GM23338 (cell line): ENCODE measurements at regions not wholly inside any gene's neighbourhood (a gene's known extent, or its start where the extent isn't known, plus 50 kb on each side); places are given as distances from the start of the nearest gene placed in this dataset.

Source experiments
- ATAC-seq: fragments of 200-7000 bp; cut with Tn5 transposase; 3 replicates; pipeline ENCODE4 v1.9.1; 2020
- DNase-seq: peaks from one replicate; pipeline ENCODE4 v3.0.0-alpha.2; 2015; ENCODE audit warnings: low spot score
- H2AFZ ChIP-seq: fragments of 200-600 bp; sonication (generic); 2 replicates; pipeline ENCODE4 v1.8.0; 2016; ENCODE audit warnings: antibody characterized with exemption, mild to moderate bottlenecking, moderate library complexity
- H3F3A ChIP-seq: fragments of 200-600 bp; sonication (generic); replicated peaks from 2 replicates; pipeline ENCODE4 v1.8.0; 2017; ENCODE audit warnings: antibody characterized with exemption, mixed run types, low read depth
- H3K27ac ChIP-seq: fragments of 200-600 bp; sonication (generic); 2 replicates; pipeline ENCODE4 v1.6.1; 2016; ENCODE audit warnings: low read depth
- H3K27me3 ChIP-seq: fragments of 200-600 bp; sonication (generic); 2 replicates; pipeline ENCODE4 v1.8.0; 2016; ENCODE audit warnings: mild to moderate bottlenecking, mixed run types, moderate library complexity; ENCODE audit not compliant: insufficient read depth
- H3K36me3 ChIP-seq: fragments of 200-600 bp; sonication (generic); 2 replicates; pipeline ENCODE4 v1.8.0; 2016; ENCODE audit warnings: mild to moderate bottlenecking; ENCODE audit not compliant: insufficient read depth
- H3K4me1 ChIP-seq: fragments of 200-600 bp; sonication (generic); 2 replicates; pipeline ENCODE4 v1.8.0; 2016; ENCODE audit warnings: mild to moderate bottlenecking, moderate library complexity; ENCODE audit not compliant: insufficient read depth
- H3K4me2 ChIP-seq: fragments of 200-600 bp; sonication (generic); 2 replicates; pipeline ENCODE4 v1.7.1; 2017; ENCODE audit warnings: mixed run types
- H3K4me3 ChIP-seq: fragments of 200-600 bp; sonication (generic); 2 replicates; pipeline ENCODE4 v1.6.1; 2016; ENCODE audit warnings: mixed run types
- H3K79me2 ChIP-seq: fragments of 200-600 bp; sonication (generic); replicated peaks from 2 replicates; pipeline ENCODE4 v1.8.0; 2017; ENCODE audit warnings: mild to moderate bottlenecking; ENCODE audit not compliant: insufficient read depth
- H3K9me2 ChIP-seq: fragments of 200-600 bp; sonication (generic); 2 replicates; pipeline ENCODE4 v1.8.0; 2017; ENCODE audit not compliant: insufficient read depth
- H4K20me1 ChIP-seq: fragments of 200-600 bp; sonication (generic); replicated peaks from 2 replicates; pipeline ENCODE4 v1.8.0; 2017; ENCODE audit warnings: mild to moderate bottlenecking; ENCODE audit not compliant: insufficient read depth
- H3K27ac Mint-ChIP-seq: 2 replicates; pipeline ENCODE4 v1.8.0; 2020; ENCODE audit warnings: inconsistent platforms, mild to moderate bottlenecking, moderate library complexity, mixed read lengths
- H3K27me3 Mint-ChIP-seq: 3 replicates; pipeline ENCODE4 v1.8.0; 2022; ENCODE audit warnings: low read depth, mild to moderate bottlenecking, moderate library complexity, mixed read lengths, inconsistent platforms; ENCODE audit not compliant: insufficient read depth, poor library complexity
- H3K36me3 Mint-ChIP-seq: 3 replicates; pipeline ENCODE4 v1.8.0; 2021; ENCODE audit warnings: low read depth, mild to moderate bottlenecking, inconsistent platforms, moderate library complexity, mixed read lengths
- H3K4me1 Mint-ChIP-seq: 3 replicates; pipeline ENCODE4 v1.8.0; 2020; ENCODE audit warnings: mild to moderate bottlenecking, inconsistent platforms, mixed read lengths
- H3K4me3 Mint-ChIP-seq: 3 replicates; pipeline ENCODE4 v1.8.0; 2021; ENCODE audit warnings: moderate library complexity, mild to moderate bottlenecking, inconsistent platforms, mixed read lengths
- H3K9me3 Mint-ChIP-seq: 3 replicates; pipeline ENCODE4 v1.8.0; 2020; ENCODE audit warnings: moderate library complexity, mild to moderate bottlenecking, inconsistent platforms, mixed read lengths
- CREB1 ChIP-seq: fragments of 250-450 bp; sonication (Bioruptor Pico); IDR thresholded peaks from 2 replicates; pipeline ENCODE4 v1.5.0; 2020; ENCODE audit warnings: low read depth, mild to moderate bottlenecking, moderate library complexity
- EZH2 ChIP-seq: fragments of 200-600 bp; sonication (generic); IDR thresholded peaks from one replicate; pipeline ENCODE4 v1.8.0; 2017; ENCODE audit warnings: antibody characterized with exemption, mild to moderate bottlenecking, low read depth; ENCODE audit not compliant: unreplicated experiment
- EZH2phosphoT487 ChIP-seq: fragments of 200-600 bp; sonication (generic); IDR thresholded peaks from one replicate; pipeline ENCODE4 v1.8.1; 2018; ENCODE audit warnings: antibody characterized with exemption; ENCODE audit not compliant: unreplicated experiment
- JUNB ChIP-seq: IDR thresholded peaks from one replicate; pipeline ENCODE4 v1.6.1; 2016; ENCODE audit warnings: antibody characterized with exemption; ENCODE audit not compliant: unreplicated experiment
- NANOG ChIP-seq: IDR thresholded peaks from 2 replicates; pipeline ENCODE4 v1.6.1; 2016; ENCODE audit warnings: antibody characterized with exemption, borderline replicate concordance
- POLR2AphosphoS5 ChIP-seq: IDR thresholded peaks from 2 replicates; pipeline ENCODE4 v1.6.1; 2016; ENCODE audit warnings: antibody characterized with exemption, low read depth
- REST ChIP-seq: IDR thresholded peaks from one replicate; pipeline ENCODE4 v1.6.1; 2018; ENCODE audit warnings: antibody characterized with exemption; ENCODE audit not compliant: unreplicated experiment
- STAT1 ChIP-seq: IDR thresholded peaks from one replicate; pipeline ENCODE4 v1.6.1; 2016; ENCODE audit warnings: antibody characterized with exemption; ENCODE audit not compliant: unreplicated experiment
- ZNF114 ChIP-seq: fragments of 250-450 bp; sonication (Bioruptor Pico); IDR thresholded peaks from 2 replicates; pipeline ENCODE4 v1.5.0; 2020; ENCODE audit warnings: mild to moderate bottlenecking, moderate library complexity
- ZNF331 ChIP-seq: fragments of 250-450 bp; sonication (Bioruptor Pico); IDR thresholded peaks from 2 replicates; pipeline ENCODE4 v1.5.0; 2020; ENCODE audit warnings: low read depth, mild to moderate bottlenecking, moderate library complexity
- ZNF462 ChIP-seq: fragments of 250-450 bp; sonication (Bioruptor Pico); IDR thresholded peaks from 2 replicates; pipeline ENCODE4 v1.5.0; 2020; ENCODE audit warnings: mild to moderate bottlenecking, moderate library complexity

- Histone ChIP-seq H4K20me1 (no peaks in the 10 kb centered on the region), H3K36me3 (no peaks in the 10 kb centered on the region), H3K27me3 (no peaks in the 10 kb centered on the region), H2AFZ (peak overlapping the region; percentile 38; the same call in 1 of the 2 replicates), H3F3A (no peaks in the 10 kb centered on the region), H3K4me3 (no peak overlapping the region), H3K4me1 (peaks cover 7% of the 10 kb centered on the region), H3K79me2 (no peaks in the 10 kb centered on the region), H3K4me2 (no peak overlapping the region), H3K9me2 (no peaks in the 10 kb centered on the region), H3K27ac (no peak overlapping the region)
- Mint-ChIP-seq H3K36me3 (no peaks in the 10 kb centered on the region), H3K9me3 (no peaks in the 10 kb centered on the region), H3K27ac (no peak overlapping the region), H3K4me3 (no peak overlapping the region), H3K4me1 (peaks cover 18% of the 10 kb centered on the region), H3K27me3 (no peaks in the 10 kb centered on the region)
- TF ChIP-seq CREB1 (CRISPR knock-in tag): no peak
- TF ChIP-seq EZH2: no peak
- TF ChIP-seq EZH2phosphoT487: no peak
- no peak for TF ChIP-seq ZNF114
- no peak for TF ChIP-seq ZNF462 (CRISPR knock-in tag)
- DNase-seq: no peak
- ATAC-seq: no peak
Measured at GRCh38 chr6:133097208-133097607, 143.9 kb upstream of the EYA4 start.

GRCh38 chr6:133099573-133099972, 141.6 kb upstream of the EYA4 start:
- Histone ChIP-seq H3K79me2 (no peaks in the 10 kb centered on the region), H2AFZ (no peak overlapping the region), H3K36me3 (no peaks in the 10 kb centered on the region), H3K4me3 (no peak overlapping the region), H4K20me1 (no peaks in the 10 kb centered on the region), H3K9me2 (no peaks in the 10 kb centered on the region), H3K27ac (no peak overlapping the region; the same call in 1 of the 2 replicates), H3K4me2 (peak overlapping the region; percentile 39), H3F3A (no peaks in the 10 kb centered on the region), H3K4me1 (peaks cover 6% of the 10 kb centered on the region), H3K27me3 (no peaks in the 10 kb centered on the region)
- Mint-ChIP-seq H3K4me1 (peaks cover 17% of the 10 kb centered on the region), H3K36me3 (no peaks in the 10 kb centered on the region), H3K9me3 (no peaks in the 10 kb centered on the region), H3K27ac (peak overlapping the region; percentile 84), H3K4me3 (no peak overlapping the region), H3K27me3 (no peaks in the 10 kb centered on the region)
- peak; percentile 63 for DNase-seq
- peak; percentile 48; the same call in 1 of the 3 replicates for ATAC-seq
- TF ChIP-seq ZNF331 (CRISPR knock-in tag): no peak
- TF ChIP-seq JUNB: no peak
- no peak for TF ChIP-seq NANOG
- TF ChIP-seq EZH2phosphoT487: no peak
- no peak for TF ChIP-seq EZH2
- no peak for TF ChIP-seq POLR2AphosphoS5
- TF ChIP-seq STAT1: no peak
- TF ChIP-seq REST: no peak
- TF ChIP-seq CREB1 (CRISPR knock-in tag): no peak
